ENCODE measurements at regions not wholly inside any gene's neighbourhood (a gene's known extent, or its start where the extent isn't known, plus 50 kb on each side); places are given as distances from the start of the nearest gene placed in this dataset.

- TF ChIP-seq, protein P1, sequence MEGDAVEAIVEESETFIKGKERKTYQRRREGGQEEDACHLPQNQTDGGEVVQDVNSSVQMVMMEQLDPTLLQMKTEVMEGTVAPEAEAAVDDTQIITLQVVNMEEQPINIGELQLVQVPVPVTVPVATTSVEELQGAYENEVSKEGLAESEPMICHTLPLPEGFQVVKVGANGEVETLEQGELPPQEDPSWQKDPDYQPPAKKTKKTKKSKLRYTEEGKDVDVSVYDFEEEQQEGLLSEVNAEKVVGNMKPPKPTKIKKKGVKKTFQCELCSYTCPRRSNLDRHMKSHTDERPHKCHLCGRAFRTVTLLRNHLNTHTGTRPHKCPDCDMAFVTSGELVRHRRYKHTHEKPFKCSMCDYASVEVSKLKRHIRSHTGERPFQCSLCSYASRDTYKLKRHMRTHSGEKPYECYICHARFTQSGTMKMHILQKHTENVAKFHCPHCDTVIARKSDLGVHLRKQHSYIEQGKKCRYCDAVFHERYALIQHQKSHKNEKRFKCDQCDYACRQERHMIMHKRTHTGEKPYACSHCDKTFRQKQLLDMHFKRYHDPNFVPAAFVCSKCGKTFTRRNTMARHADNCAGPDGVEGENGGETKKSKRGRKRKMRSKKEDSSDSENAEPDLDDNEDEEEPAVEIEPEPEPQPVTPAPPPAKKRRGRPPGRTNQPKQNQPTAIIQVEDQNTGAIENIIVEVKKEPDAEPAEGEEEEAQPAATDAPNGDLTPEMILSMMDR (IDR thresholded peaks at IDR 0.05 in 2 of 3, conservative IDR thresholded peaks at IDR 0.05 in 1 of 3; ENCODE audit: insufficient read depth in 2 of 3, low read depth in 1 of 3, low read length in 3 of 3): no peak
- TF ChIP-seq ZNF785 (CRISPR knock-in tag; IDR thresholded peaks at IDR 0.05): no peak
Observed at GRCh38 chrX:122913134-122913533, 270.9 kb upstream of the GRIA3 start.

Measured in K562 (cell line).